HG02571 (cell line): ENCODE measurements at regions not wholly inside any gene's neighbourhood (a gene's known extent, or its start where the extent isn't known, plus 50 kb on each side); places are given as distances from the start of the nearest gene placed in this dataset.
A peak's percentile ranks its signal among the peaks of the same experiment; 100 is the strongest.

Source experiments
- ATAC-seq: cut with Tn5 transposase; IDR thresholded peaks from one replicate; pipeline ENCODE4 v1.9.1; 2021; ENCODE audit warnings: mild to moderate bottlenecking, moderate library complexity; ENCODE audit not compliant: unreplicated experiment

- ATAC-seq, result no peak
Measured at GRCh38 chr17:77439189-77440018, 298.6 kb downstream of the SEC14L1 start.

DNA sequence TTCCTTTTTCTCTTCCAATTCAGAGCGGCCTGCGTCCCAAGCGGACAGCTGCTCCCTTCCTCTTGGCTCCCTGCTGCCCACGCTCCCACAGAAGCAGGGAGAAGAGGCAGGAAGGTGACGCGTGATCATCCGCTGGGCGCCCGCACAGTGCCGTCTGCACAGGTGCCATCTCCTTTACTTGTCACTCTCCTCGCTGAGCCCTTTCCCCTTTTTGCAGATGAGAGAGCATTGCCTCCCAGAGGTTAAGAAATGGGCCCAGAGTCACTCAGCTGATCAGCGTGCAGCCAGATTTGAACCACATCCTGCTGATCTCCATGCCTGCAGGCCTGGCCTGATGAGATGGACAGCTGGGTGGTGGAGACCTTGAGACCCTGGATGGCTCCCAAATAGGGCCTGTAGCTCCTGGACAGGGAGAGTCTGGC, 299.8 kb downstream of the SEC14L1 start:
- ATAC-seq, result no peak

GRCh38 chr17:77441130-77441920, 300.6 kb downstream of the SEC14L1 start:
- no peak for ATAC-seq

- ATAC-seq, result no peak
Measured at GRCh38 chr17:77441940-77442339, 301.2 kb downstream of the SEC14L1 start.

GRCh38 chr17:77442976-77443747, 302.4 kb downstream of the SEC14L1 start:
- no peak for ATAC-seq

DNA sequence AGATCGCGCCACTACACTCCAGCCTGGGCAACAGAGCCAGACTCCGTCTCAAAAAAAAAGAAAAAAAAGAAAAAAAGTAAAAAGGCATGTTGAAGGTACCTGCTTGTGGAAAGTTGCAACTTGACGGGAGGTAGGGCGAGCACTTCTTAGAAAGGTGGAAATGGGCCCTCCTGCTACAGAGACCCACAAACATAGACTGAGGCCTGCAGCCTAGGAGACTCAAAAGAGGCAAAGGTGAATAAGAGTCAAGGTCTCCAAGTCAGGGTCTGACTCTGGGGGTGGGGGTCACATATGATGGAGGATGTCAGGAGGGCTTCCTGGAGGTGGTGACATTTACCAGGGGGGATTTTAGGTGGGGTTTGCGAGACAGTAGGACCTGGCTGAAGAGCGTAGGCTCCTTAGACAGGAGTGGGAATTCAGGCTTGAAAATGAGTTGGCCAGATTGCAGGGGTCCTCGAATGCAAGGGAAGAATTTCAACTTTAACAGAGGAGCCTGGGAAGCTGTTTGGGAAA, 303.0 kb downstream of the SEC14L1 start:
- no peak for ATAC-seq

GRCh38 chr17:77444628-77444983, 303.8 kb downstream of the SEC14L1 start:
- ATAC-seq, result peak; percentile 32

- ATAC-seq, result peak; percentile 8
Measured at GRCh38 chr17:77444984-77445759, 304.4 kb downstream of the SEC14L1 start.

- no peak for ATAC-seq
Measured at GRCh38 chr17:77445760-77446532, 305.2 kb downstream of the SEC14L1 start.

DNA sequence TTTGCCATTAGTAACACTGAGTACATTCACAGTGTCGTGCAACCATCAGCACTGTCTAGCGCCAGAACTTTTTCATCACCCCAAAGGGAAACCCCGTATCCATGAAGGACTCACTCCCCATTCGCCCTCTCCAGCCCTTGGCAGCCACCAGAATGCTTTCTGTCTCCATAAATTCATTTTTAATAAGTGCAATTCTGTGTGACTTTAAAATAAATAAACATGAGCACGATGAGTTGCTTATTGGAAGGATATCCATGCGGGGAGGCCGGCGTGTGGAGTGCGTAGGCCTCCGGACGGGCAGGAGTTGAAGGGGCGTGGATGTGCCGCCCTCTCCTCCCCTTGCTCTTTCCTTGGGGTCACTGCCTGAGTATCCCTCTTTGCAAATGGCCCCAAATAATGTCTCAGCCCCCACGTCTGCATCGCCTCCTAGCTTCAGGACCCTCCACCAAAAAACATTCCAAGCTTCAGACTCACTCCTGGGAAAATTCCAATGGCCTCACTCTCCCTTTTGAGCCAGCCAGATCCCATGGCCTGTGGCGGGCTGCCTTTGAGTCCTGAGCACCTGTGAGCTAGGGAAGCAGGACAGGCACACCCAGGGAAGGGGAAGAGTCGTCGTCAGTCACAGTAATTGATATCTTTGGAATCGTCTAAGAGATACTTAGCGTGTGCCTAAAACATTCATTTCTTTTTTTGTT, 306.3 kb downstream of the SEC14L1 start:
- no peak for ATAC-seq

DNA sequence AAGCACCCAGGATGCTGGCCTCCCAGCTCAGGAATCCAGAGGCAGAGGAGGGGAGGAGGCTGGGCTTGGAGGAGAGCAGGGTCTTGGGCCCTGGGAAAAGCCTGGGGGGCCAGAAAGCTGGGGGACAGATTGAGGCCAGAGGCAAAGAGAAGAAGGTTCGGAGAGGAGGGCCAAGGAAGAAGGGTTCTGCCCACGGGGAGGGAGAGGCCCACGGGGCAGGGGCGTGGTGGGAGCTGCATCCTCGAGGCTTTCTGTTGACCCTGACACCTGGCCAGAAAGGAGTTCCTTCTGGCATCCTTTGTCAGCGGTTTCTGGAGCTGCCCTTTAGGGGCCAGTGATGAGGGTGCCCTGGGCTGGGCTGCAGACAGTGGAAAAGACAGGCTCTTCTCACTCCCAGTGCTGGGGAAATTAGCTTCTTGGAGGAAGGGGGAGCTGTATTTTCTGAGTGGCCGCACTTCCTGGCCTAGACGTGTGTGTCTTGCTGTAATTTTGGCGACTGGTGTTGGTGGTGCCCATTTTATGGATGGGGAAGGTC, 308.7 kb downstream of the SEC14L1 start:
- ATAC-seq, result no peak

DNA sequence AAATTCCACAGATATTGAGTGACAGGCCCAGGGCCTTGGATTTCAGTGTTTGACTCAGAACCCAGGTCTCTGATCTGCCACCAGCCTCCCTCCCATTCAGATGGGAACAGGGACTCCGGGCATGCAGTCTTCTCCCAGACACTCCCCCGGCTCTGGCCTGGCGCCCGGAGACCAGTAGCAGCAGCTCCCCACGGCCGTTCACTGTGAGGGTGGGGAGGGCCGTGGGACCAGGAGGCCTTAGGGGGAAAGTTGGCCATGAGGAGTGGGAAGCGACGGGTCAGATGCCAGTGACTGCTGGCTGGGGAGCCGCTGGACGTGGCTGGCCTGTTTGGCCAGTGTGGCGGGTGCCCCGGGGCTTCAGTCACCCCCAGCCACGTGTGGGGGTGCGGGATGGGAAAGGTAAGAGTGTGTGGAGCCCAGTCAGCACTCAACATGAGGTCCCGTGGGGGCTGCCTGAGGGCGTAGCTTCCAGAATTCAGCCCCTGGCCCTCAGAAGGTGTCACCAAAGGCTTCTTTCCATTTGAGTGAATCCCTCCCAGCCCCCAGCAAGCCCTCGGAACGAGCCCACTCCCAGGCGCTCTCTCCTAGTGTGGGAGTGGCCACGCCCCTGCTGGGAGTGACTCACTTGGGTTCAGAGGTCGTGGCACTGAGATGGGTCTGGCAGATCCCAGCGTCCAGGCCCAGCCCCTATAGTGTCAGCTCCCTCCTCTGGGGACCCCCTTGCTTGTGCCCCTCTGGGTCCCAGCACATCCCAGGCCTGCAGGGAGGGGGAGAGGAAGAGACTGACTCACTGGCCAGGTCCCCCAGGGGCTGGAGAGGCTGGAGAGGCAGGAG, 309.4 kb downstream of the SEC14L1 start:
- no peak for ATAC-seq

- ATAC-seq, result no peak
Measured at GRCh38 chr17:77450742-77451244, 310.0 kb downstream of the SEC14L1 start.

DNA sequence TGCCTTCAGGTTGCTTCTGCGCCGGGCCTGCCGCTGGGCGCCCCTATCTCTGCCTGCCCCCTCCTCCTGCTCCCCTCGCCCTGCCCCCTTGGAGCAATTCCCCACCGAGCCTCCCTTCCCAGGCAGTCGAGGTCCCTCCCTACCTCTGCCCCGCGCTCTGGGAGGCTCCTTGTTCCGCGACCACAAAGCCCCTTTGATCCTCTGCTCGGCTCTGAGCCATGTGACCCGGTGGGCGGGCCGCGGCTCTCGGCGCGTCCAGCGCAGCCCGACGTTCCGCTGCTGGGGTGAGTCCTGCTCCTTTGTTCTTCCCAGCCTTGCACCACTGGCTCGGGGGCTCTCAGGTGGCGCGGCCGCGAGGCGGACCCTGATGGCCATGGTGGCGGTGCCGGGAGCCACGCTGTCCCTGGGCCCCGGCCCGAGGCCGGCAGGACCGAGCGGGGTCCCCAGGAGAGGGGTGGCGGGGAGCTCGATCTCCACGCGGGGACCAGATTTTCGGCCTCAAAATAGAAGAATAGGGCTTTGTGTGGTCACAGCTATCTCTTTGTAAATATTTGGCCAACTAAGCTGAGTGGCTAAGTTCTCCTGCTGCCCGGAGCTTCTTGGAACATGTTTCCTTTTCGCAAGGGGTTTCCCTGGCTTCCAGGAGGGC, 310.6 kb downstream of the SEC14L1 start:
- peak; percentile 38 for ATAC-seq

DNA sequence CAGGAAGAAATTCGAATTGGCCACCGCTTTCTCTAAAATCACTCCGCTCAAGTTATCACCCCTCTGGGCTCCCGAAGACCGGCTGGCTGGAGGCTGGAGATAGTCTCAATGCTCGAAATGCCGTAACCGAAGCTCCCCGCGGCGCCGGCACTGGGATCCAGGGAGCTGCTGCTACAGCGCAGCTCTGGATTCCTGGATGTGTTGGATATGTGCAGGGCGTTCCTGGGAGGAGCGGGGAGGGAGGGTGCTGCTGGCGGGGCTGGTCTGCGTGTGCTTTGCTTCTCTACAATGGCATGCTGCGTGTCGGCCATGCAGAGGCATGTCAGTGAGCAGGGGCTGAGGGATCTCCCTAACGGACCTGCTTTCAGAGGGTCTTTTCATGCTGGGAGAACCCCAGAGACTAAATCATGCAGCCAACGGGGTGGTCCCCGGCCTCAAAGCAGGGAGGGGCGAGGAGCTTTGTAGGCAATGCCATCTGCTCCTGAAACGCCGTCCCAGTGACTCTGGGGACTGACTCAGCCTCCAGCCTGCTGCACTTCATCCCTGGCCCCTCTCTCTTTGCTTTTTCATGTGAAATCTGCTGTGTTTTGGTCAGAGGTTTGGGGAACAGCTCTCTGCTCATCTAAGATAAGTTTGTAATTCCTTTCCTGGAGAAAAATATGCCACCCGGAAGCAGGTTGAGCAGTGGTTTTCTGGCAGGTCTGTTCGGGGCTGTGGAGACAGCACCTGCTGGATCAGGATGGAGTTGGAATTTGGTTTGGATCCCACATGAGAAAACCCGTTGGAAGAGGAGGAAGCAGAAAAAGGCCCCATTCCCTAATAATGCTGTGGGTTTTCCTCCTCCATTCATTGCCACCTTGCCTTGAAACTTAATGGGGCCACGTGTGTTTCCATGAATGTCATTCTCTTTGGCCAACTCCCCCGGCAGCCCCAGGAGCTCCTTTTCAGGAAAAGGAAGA, 311.4 kb downstream of the SEC14L1 start:
- ATAC-seq, result no peak

DNA sequence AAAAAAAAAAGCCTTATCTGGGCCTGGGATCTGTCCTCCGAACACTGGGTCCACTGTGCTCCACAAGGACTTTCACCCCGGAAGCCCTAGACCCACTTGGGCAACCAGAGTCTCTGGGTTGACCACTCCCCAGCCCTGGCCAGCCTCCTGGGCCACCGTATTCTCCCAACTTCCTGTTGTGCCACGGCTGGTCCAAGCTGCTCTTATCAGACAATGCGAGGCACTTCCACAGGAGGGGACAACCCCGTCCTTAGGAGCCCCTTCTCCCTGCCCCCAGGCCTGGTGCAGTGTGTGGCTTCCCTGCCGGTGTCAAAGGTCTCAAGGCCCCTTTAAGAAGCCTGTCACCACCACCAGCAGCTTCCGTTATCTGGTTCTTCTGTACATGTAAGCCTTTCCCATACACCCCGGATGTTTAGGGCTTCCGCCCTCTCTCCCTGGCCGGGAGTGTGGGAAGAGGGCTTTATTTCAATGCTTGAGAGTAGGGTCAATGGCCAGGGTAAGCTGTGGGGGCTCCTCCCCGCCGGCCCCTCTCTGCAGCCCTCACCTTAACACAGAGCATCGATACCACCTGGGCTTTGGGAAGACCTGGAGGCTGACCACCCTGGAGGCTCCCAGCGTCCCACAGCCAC, 313.0 kb downstream of the SEC14L1 start:
- no peak for ATAC-seq
